SK-N-SH (cell line): ENCODE measurements at regions not wholly inside any gene's neighbourhood (a gene's known extent, or its start where the extent isn't known, plus 50 kb on each side); places are given as distances from the start of the nearest gene placed in this dataset.

Experiments
- CTCF ChIA-PET: fragments of 300-600, 350-600 bp; formaldehyde crosslinking; extraction: SDS; loops from one replicate; lab custom pipeline; 2021; lab: Yijun Ruan, JAX
- POLR2A ChIA-PET: fragments of 350-600 bp; sonication (Branson Sonifier 250); formaldehyde crosslinking; extraction: SDS; loops from one replicate; lab custom pipeline; 2020; ENCODE audit warnings: antibody characterized with exemption, inconsistent platforms; lab: Yijun Ruan, JAX
- DNase-seq: peaks from one replicate; pipeline ENCODE4 v3.0.0; 2012
- H2AFZ ChIP-seq: fragments of 200-600 bp; sonication (generic); 2 replicates; pipeline ENCODE4 v1.8.1; 2016; ENCODE audit warnings: antibody characterized with exemption, mild to moderate bottlenecking, low read depth
- H3F3A ChIP-seq: fragments of 200-600 bp; sonication (generic); replicated peaks from 2 replicates; pipeline ENCODE3; 2016; ENCODE audit warnings: antibody characterized with exemption, mild to moderate bottlenecking; ENCODE audit not compliant: insufficient read depth
- H3K27ac ChIP-seq, 2 experiments: fragments of 200-500 bp in 1 of 2; fragments of 200-600 bp in 1 of 2; sonication (Bioruptor generic) in 1 of 2; sonication (generic), shearing (Covaris generic) in 1 of 2; 2 replicates each; pipeline versions ENCODE4 v1.5.1 to v1.6.1; 2014 to 2016; ENCODE audit warnings: low read depth in 2 of 2, inconsistent platforms in 1 of 2, low read length in 1 of 2, mild to moderate bottlenecking in 1 of 2, mixed read lengths in 1 of 2
- H3K27me3 ChIP-seq: fragments of 200-600 bp; sonication (generic), shearing (Covaris generic); 2 replicates; pipeline ENCODE4 v1.6.1; 2016; ENCODE audit warnings: mixed run types; ENCODE audit not compliant: insufficient read depth
- H3K36me3 ChIP-seq, 2 experiments: fragments of 200-500 bp in 1 of 2; fragments of 200-600 bp in 1 of 2; sonication (Bioruptor generic) in 1 of 2; sonication (generic) in 1 of 2; replicated peaks in 1 of 2; 2 replicates each; pipeline versions ENCODE3 to v1.5.1; 2014 to 2016; ENCODE audit warnings: low read length in 1 of 2, mild to moderate bottlenecking in 1 of 2; ENCODE audit not compliant: insufficient read depth in 2 of 2, control insufficient read depth in 1 of 2
- H3K4me1 ChIP-seq, 2 experiments: fragments of 200-500 bp in 1 of 2; fragments of 200-600 bp in 1 of 2; sonication (Bioruptor generic) in 1 of 2; sonication (generic), shearing (Covaris generic) in 1 of 2; 2 replicates each; pipeline versions ENCODE4 v1.5.1 to v1.6.1; 2014 to 2016; ENCODE audit warnings: low read depth in 1 of 2, low read length in 1 of 2, mixed run types in 1 of 2; ENCODE audit not compliant: insufficient read depth in 2 of 2, control insufficient read depth in 1 of 2
- H3K4me2 ChIP-seq: fragments of 200-600 bp; sonication (generic), shearing (Covaris generic); 2 replicates; pipeline ENCODE4 v1.6.1; 2017; ENCODE audit warnings: mixed run types
- H3K4me3 ChIP-seq, 2 experiments: fragments of 200-500 bp in 1 of 2; fragments of 200-600 bp in 1 of 2; sonication (Bioruptor generic) in 1 of 2; sonication (generic), shearing (Covaris generic) in 1 of 2; 2 replicates each; pipeline versions ENCODE4 v1.5.1 to v1.8.1; 2014 to 2016; ENCODE audit warnings: low read depth in 2 of 2, inconsistent platforms in 1 of 2, low read length in 1 of 2, mild to moderate bottlenecking in 1 of 2, mixed read lengths in 1 of 2, moderate library complexity in 1 of 2
- H3K79me2 ChIP-seq: fragments of 200-600 bp; sonication (generic); 2 replicates; pipeline ENCODE4 v1.8.1; 2017; ENCODE audit warnings: mild to moderate bottlenecking; ENCODE audit not compliant: insufficient read depth
- H3K9ac ChIP-seq: fragments of 200-600 bp; sonication (generic); 2 replicates; pipeline ENCODE4 v1.6.1; 2017; ENCODE audit warnings: mixed run types
- H3K9me2 ChIP-seq: fragments of 200-600 bp; sonication (generic); 2 replicates; pipeline ENCODE4 v1.6.1; 2017; ENCODE audit warnings: mixed run types
- H3K9me3 ChIP-seq: fragments of 200-600 bp; sonication (generic); 2 replicates; pipeline ENCODE4 v1.6.1; 2017; ENCODE audit warnings: mixed run types, mild to moderate bottlenecking, moderate library complexity
- H4K20me1 ChIP-seq: fragments of 200-600 bp; sonication (generic); 2 replicates; pipeline ENCODE4 v1.6.1; 2017; ENCODE audit warnings: mild to moderate bottlenecking, mixed run types; ENCODE audit not compliant: insufficient read depth
- CTCF ChIP-seq: fragments of 200-600 bp; sonication (generic); IDR thresholded peaks from 2 replicates; pipeline ENCODE4 v1.6.1; 2017; ENCODE audit warnings: antibody characterized with exemption, mild to moderate bottlenecking, moderate library complexity
- FOXM1 ChIP-seq: IDR thresholded peaks from 2 replicates; pipeline ENCODE4 v1.4.0; 2012; ENCODE audit warnings: low read depth, mild to moderate bottlenecking
- GABPA ChIP-seq: IDR thresholded peaks from 2 replicates; pipeline ENCODE4 v1.4.0; 2012; ENCODE audit warnings: low read depth, mild to moderate bottlenecking
- GATA2 ChIP-seq: sonication (generic); formaldehyde crosslinking; IDR thresholded peaks from 2 replicates; pipeline ENCODE4 v1.5.0; 2020; ENCODE audit warnings: mild to moderate bottlenecking, missing genetic modification reagents
- JUND ChIP-seq: IDR thresholded peaks from 2 replicates; pipeline ENCODE4 v1.4.0; 2012
- NFIC ChIP-seq: IDR thresholded peaks from 2 replicates; pipeline ENCODE4 v1.4.0; 2012; ENCODE audit warnings: borderline replicate concordance
- RAD21 ChIP-seq: IDR thresholded peaks from 2 replicates; pipeline ENCODE4 v1.6.1; 2012; ENCODE audit warnings: mild to moderate bottlenecking, low read length
- RCOR1 ChIP-seq: fragments of 150-350 bp; IDR thresholded peaks from 2 replicates; pipeline ENCODE4 v1.6.1; 2017; ENCODE audit warnings: antibody characterized with exemption, low read length
- SIN3A ChIP-seq: IDR thresholded peaks from 2 replicates; pipeline ENCODE4 v1.6.1; 2012; ENCODE audit warnings: low read depth, mild to moderate bottlenecking, low read length, moderate library complexity, borderline replicate concordance
- SMC3 ChIP-seq: IDR thresholded peaks from 2 replicates; pipeline ENCODE4 v1.6.1; 2012; ENCODE audit warnings: low read depth, low read length, improper control_type of control experiment
- TAF1 ChIP-seq: IDR thresholded peaks from 2 replicates; pipeline ENCODE4 v1.6.1; 2012; ENCODE audit warnings: low read depth, mild to moderate bottlenecking, low read length, moderate library complexity, borderline replicate concordance
- TCF12 ChIP-seq: IDR thresholded peaks from 2 replicates; pipeline ENCODE4 v1.4.0; 2012
- ZBTB33 ChIP-seq: IDR thresholded peaks from 2 replicates; pipeline ENCODE4 v1.4.0; 2012; ENCODE audit warnings: low read depth, borderline replicate concordance
- WGBS: methylation state at CpG from one replicate; pipeline ENCODE4 v1.1.6; 2017; ENCODE audit warnings: low lambda C conversion rate; 5-methylcytosine and 5-hydroxymethylcytosine counted together

GRCh38 chrX:69287095-69287494 is 121.8 kb upstream of the PJA1 start:
- POLR2A ChIA-PET = no interaction called here
- TF ChIP-seq SMC3 = no peak
- TF ChIP-seq NFIC = no peak
- no peak for TF ChIP-seq TCF12
- no peak for TF ChIP-seq TAF1
- no peak for TF ChIP-seq SIN3A
- TF ChIP-seq JUND = no peak
- TF ChIP-seq RCOR1 = no peak
- TF ChIP-seq, all 33 proteins: peak for 0
- Histone ChIP-seq H2AFZ (no peak overlapping the region), H3K4me2 (no peak overlapping the region), H3K9ac (no peak overlapping the region), H3K36me3 (no peaks in the 10 kb centered on the region), H4K20me1 (no peaks in the 10 kb centered on the region), H3F3A (no peaks in the 10 kb centered on the region), H3K79me2 (no peaks in the 10 kb centered on the region), H3K9me3 (no peaks in the 10 kb centered on the region), H3K4me3 (no peak overlapping the region), H3K4me1 (peaks cover 0 to 6% of the 10 kb centered on the region in 2 experiments; a peak in 2 of 4 replicates), H3K27me3 (peaks cover 7% of the 10 kb centered on the region; the same call in 1 of the 2 replicates), H3K9me2 (no peaks in the 10 kb centered on the region), H3K27ac (no peak overlapping the region)
- CTCF ChIA-PET = interaction anchor here (0.8 to 3.9 kb wide), 7 partner anchors 8 to 464 kb away, joined by 3 to 30 read pairs (median 5); partner anchors contain the start of gene EFNB1
- WGBS = 58% methylated on average over 3 of the region's 3 CpGs
- no peak for DNase-seq

- H3K9ac ChIP-seq = no peak overlapping the region
- no peak overlapping the region for H3K27ac ChIP-seq
- no peaks in the 10 kb centered on the region for H3F3A ChIP-seq
- H3K9me3 ChIP-seq = no peaks in the 10 kb centered on the region
- H3K4me2 ChIP-seq = no peak overlapping the region
- no peaks in the 10 kb centered on the region for H4K20me1 ChIP-seq
- H3K79me2 ChIP-seq = no peaks in the 10 kb centered on the region
- no peaks in the 10 kb centered on the region for H3K36me3 ChIP-seq
- no peak overlapping the region for H2AFZ ChIP-seq
- H3K9me2 ChIP-seq = no peaks in the 10 kb centered on the region
- peaks cover 0 to 6% of the 10 kb centered on the region in 2 experiments; a peak in 2 of 4 replicates for H3K4me1 ChIP-seq
- H3K27me3 ChIP-seq = peaks cover 7% of the 10 kb centered on the region; the same call in 1 of the 2 replicates
- DNase-seq = no peak
- ChIA-PET CTCF (interaction anchor here (0.8 to 3.9 kb wide), 8 partner anchors 8 to 463 kb away, joined by 3 to 30 read pairs (median 8); partner anchors contain the start of gene EFNB1), POLR2A (no interaction called here)
- no peak overlapping the region for H3K4me3 ChIP-seq
- TF ChIP-seq RAD21 (no peak), CTCF (no peak), FOXM1 (no peak), TAF1 (no peak), GATA2 (CRISPR knock-in tag) (no peak), TCF12 (no peak), ZBTB33 (no peak), SMC3 (no peak), SIN3A (no peak), GABPA (no peak)
- WGBS = 71% methylated on average over 6 of the region's 6 CpGs
Measured at GRCh38 chrX:69286565-69286906, 121.3 kb upstream of the PJA1 start.
